HG02973 (cell line): ENCODE measurements at regions not wholly inside any gene's neighbourhood (a gene's known extent, or its start where the extent isn't known, plus 50 kb on each side); places are given as distances from the start of the nearest gene placed in this dataset.

Experiments
- ATAC-seq: cut with Tn5 transposase; IDR thresholded peaks from one replicate; pipeline ENCODE4 v1.9.1; 2021; ENCODE audit warnings: moderate library complexity; ENCODE audit not compliant: unreplicated experiment

- ATAC-seq = no peak
Observed at GRCh38 chr2:23121968-23122648, 262.9 kb upstream of the KLHL29 start.

DNA sequence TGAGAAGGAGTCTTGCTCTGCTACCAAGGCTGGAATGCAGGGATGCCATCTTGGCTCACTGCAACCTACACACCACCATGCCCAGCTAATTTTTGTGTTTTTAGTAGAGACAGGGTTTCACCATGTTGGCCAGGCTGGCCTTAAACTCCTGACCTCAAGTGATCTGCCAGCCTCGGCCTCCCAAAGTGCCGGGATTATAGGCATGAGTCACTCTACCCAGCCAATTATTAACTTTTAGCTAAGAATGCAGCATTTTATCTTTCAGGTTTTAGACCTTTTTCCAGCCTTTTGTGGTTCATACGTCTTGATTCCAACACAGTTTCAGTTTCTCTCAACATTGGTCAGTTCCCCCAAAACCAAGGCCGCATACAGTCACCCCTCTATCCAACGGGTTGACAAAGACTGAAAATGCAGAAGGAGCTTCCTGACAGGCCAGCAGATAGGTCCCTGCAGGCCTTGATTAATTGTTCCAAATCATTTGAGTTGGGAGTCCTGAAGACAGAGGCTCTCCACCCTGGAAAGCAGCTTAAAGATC is 262.2 kb upstream of the KLHL29 start:
- ATAC-seq = no peak

- ATAC-seq = no peak
Observed at GRCh38 chr2:23123686-23124085, 261.3 kb upstream of the KLHL29 start.

DNA sequence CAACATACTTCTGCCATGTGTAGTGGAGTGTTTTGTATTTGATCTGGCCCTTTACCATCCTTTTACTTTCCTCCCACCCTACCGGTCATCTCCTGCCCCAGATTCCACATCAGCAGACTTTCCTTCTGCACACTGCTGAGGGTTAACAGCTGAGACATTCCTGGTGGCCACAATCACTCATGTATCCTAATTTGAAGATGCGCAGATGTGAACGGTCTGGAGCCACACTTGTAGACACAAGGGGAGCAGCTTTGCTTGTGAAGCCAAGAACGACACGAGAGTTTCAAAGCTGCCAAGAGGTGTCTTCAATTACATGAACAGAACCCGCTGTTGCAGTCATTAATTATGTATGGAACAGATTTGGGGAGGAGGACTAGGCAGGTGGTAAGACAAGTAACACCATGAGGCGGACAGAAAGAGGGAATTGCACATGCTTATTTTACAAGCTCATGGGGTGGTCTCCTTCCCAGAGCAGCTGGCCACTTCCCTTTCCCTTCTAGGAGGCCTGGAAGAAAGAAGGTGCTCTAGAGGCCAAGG is 260.7 kb upstream of the KLHL29 start:
- ATAC-seq = no peak

DNA sequence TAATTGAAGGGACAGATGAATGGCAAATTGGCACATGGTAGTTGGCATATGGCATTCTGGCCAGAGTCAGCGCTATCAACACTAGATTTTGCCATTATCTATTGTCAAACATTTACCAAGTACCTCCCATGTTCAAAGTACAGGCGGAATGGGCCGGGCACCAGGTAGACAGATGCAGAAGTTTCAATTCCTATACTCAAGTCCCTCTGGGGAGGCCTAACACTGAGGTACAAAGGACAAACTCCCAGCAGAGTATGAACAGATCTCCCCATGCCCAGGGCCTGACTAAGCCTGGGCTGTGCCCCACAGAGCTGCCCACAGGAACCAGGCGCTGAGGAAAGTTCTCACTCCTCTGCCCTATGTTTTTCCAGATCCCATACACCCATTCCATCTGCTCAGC is 257.5 kb upstream of the KLHL29 start:
- ATAC-seq = no peak

GRCh38 chr2:23128684-23129292 is 256.2 kb upstream of the KLHL29 start:
- ATAC-seq = no peak

GRCh38 chr2:23131066-23131575 is 253.9 kb upstream of the KLHL29 start:
- no peak for ATAC-seq

GRCh38 chr2:23132000-23132399 is 253.0 kb upstream of the KLHL29 start:
- ATAC-seq = no peak

DNA sequence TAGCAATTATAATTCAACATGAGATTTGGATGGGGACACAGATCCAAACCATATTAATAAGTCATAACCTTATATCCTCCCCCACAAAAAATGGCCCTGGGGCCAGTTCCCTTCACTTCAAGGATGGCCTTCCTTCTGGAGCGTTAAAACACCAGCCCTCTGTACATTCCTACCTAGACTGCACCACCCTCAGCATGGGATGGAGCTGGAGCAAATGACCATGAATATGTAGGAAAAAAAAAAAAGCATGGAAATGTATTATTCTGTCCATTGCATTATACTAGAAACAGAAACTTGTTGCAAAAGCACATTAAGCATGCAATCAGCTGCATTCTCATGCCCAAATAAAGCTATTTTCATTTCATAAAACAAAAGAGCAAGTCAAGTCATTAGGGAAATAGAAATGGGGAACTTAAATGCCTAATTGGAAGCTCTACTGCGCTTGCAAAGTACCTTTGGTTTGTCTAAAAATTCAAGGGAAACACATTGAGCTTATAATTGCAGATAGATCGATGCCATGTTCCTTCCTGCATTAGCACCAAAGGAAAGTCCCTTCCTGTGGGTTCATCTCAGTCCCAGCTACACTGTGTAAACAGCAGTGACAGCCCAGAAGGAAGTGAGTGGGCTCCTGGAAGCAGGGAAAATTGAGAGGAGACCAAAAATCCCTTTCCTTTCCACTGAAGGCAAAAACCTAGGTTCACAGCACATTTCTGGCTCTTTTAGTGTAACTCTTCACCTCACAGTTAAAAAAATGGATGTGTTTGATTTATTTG is 252.0 kb upstream of the KLHL29 start:
- no peak for ATAC-seq

DNA sequence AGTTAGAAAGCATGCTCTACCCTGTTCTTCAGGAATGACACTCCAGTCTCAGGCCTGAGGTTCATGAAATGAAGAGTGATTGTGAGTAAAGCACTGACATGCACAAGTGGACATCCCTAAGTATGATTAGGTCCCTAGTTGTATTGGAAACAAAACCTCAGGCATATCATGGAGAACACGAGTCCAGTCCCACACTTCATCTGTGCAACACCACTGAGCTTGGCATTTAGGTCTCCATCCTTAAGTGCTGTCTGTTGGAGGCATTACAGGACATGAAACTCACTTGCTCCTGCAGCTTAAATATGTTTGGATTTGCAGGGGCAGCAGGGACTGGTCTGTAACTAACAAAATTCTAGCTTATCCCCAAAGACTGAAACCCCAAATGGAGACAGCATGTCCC is 250.3 kb upstream of the KLHL29 start:
- ATAC-seq = no peak

GRCh38 chr2:23135481-23136100 is 249.4 kb upstream of the KLHL29 start:
- ATAC-seq = no peak

GRCh38 chr2:23137166-23137565 is 247.8 kb upstream of the KLHL29 start:
- no peak for ATAC-seq

DNA sequence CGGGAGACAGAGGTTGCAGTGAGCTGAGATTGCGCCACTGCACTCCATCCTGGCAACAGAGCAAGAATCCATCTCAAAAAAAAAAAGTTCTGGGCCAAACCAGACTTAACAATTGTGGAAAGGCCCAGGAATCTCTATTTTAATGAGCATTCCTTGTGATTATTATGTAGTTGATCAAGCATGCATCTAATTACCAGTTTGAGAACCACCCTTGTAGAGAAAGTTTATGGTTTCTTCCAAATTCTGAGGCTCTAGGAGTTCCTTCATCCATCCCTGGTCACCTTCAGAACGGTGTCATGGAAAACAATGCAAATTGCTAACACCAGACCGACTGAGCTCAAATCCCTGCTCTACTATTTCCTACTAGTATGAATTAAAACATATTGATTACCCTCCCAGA is 246.3 kb upstream of the KLHL29 start:
- no peak for ATAC-seq

DNA sequence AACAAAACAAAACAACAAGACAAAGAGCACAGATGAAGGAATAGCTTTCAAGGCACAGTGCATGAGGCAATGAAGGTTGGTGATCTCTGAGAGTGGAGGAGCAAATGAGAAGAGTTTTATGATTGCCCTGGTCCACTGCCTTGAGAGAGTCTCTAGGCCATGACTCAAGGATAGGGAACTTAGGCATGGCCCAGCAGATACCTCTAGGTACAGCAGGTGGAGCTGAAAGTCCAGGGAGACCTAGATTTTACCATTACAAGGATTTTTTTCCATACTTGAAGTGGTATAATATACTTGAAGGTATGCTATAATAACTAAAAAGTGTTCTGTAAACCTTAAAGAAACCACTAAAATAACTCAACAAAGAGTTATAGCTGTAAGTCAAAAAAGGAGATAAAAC is 239.5 kb upstream of the KLHL29 start:
- ATAC-seq = no peak

GRCh38 chr2:23146011-23146410 is 239.0 kb upstream of the KLHL29 start:
- ATAC-seq = no peak

DNA sequence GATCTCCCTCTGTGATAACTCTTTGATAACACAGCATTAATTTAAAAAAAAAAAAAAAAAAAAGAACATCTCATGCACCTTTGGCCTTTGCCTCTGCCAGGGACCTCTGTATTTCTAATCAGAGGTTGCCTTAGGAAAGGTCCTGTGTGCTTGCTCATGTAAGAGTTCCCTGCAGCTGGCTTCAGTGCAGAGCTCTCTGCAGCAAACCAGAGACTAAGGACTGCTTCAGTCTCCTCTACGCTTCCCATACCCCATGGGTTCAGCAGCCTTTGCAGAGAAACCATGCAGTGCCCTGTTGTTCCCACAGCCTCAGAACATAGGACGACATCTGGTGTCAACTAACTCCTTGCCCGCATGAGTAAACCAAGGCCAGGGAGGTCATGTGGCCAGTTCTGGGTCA is 236.6 kb upstream of the KLHL29 start:
- no peak for ATAC-seq

GRCh38 chr2:23149777-23150176 is 235.2 kb upstream of the KLHL29 start:
- ATAC-seq = no peak

DNA sequence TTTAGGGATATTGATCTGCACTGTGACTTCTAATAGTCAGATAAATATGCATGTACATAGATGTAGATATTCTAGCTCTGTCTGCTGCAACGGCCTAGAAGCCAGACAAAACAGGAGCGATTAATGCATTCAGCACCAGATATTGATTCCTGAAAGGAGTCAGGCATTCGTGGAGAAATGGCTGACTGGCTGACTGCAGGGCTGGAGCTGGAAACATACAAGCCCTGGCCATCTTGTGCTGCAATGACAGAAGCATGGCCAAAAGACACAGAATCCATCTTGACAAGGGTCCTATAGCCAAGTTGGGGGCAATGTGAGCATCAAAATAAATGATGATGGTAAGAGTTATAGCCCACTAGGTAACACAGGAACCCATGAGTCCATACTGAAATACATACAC is 231.5 kb upstream of the KLHL29 start:
- ATAC-seq = no peak

DNA sequence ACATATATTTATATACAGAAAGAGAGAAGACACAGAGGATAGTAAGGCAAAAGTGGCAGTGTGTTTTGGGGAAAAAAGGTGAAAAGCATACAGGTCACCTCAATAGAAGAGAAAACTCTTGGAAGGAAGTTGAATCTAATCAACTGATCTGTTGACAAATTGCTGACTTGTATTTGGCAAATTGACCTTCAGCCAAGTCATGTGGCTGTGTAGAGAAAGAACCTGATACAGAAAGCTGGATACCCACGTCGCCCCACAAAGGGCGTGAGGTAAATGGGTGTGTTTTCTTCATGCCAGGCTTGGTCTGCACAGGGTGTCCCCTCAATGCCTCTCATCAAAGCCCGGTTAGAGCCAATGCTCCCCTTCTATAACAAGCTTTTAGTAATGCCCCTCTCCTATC is 230.0 kb upstream of the KLHL29 start:
- no peak for ATAC-seq

DNA sequence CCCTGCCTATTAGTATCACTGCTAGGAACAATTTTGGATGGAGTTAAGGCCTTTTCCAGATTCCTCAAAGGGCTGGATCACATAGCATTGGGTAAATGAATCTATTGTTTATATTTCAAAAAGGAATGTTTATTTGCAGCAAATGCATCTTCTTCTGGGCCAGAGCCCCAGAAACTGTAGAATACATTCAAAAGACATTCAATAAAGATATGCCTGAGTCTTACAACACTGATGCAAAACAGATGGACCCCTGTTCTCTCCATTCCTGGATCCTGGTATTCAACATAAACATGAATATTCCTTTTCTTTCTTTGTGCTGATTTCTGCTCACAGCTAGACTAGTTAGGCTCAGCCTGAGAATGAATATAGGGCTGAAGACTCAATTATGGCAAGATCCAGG is 227.2 kb upstream of the KLHL29 start:
- no peak for ATAC-seq

- no peak for ATAC-seq
Observed at GRCh38 chr2:23158306-23158705, 226.7 kb upstream of the KLHL29 start.
